ENCODE measurements at regions not wholly inside any gene's neighbourhood (a gene's known extent, or its start where the extent isn't known, plus 50 kb on each side); places are given as distances from the start of the nearest gene placed in this dataset.

GRCh38 chr2:240364582-240364960 is 70.9 kb upstream of the GPC1 start:
- WGBS (ENCODE audit: insufficient coverage): 80% methylated on average over 1 of the region's 16 CpGs
- TF ChIP-seq, protein P1, sequence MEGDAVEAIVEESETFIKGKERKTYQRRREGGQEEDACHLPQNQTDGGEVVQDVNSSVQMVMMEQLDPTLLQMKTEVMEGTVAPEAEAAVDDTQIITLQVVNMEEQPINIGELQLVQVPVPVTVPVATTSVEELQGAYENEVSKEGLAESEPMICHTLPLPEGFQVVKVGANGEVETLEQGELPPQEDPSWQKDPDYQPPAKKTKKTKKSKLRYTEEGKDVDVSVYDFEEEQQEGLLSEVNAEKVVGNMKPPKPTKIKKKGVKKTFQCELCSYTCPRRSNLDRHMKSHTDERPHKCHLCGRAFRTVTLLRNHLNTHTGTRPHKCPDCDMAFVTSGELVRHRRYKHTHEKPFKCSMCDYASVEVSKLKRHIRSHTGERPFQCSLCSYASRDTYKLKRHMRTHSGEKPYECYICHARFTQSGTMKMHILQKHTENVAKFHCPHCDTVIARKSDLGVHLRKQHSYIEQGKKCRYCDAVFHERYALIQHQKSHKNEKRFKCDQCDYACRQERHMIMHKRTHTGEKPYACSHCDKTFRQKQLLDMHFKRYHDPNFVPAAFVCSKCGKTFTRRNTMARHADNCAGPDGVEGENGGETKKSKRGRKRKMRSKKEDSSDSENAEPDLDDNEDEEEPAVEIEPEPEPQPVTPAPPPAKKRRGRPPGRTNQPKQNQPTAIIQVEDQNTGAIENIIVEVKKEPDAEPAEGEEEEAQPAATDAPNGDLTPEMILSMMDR (IDR thresholded peaks at IDR 0.05): no peak

GRCh38 chr2:240364961-240365775 is 70.3 kb upstream of the GPC1 start:
- Histone ChIP-seq H3K27ac (ENCODE audit: low read depth in 1 of 2, low read length in 2 of 2) (no peak overlapping the region), H3K4me2 (replicated peaks; ENCODE audit: extremely low read depth, low read length, poor library complexity, severe bottlenecking) (no peak overlapping the region), H2AFZ (ENCODE audit: insufficient read depth, low read depth, low read length, poor library complexity, severe bottlenecking) (no peak overlapping the region), H3K36me3 (replicated peaks in 1 of 2; ENCODE audit: control insufficient read depth in 1 of 2, insufficient read depth in 2 of 2, low read length in 2 of 2) (no peaks in the 10 kb centered on the region), H4K20me1 (ENCODE audit: insufficient read depth, low read length) (no peaks in the 10 kb centered on the region), H3K79me2 (ENCODE audit: insufficient read depth, low read length) (no peaks in the 10 kb centered on the region), H3K4me1 (ENCODE audit: control insufficient read depth in 1 of 2, insufficient read depth in 2 of 2, low read length in 2 of 2) (no peaks in the 10 kb centered on the region), H3K27me3 (ENCODE audit: control insufficient read depth in 2 of 2, insufficient read depth in 2 of 2, low read length in 2 of 2) (no peaks in the 10 kb centered on the region), H3K4me3 (replicated peaks in 1 of 3; ENCODE audit: low read depth in 2 of 3, low read length in 3 of 3) (no peak overlapping the region), H3K9me3 (replicated peaks in 1 of 2; ENCODE audit: control insufficient read depth in 1 of 2, insufficient read depth in 1 of 2, low read length in 2 of 2) (peaks cover 5 to 14% of the 10 kb centered on the region in 2 donors), H3K9ac (ENCODE audit: insufficient read depth, low read length, poor library complexity, severe bottlenecking) (no peak overlapping the region)
- DNase-seq: no peak
- Mint-ChIP-seq H3K27ac (peak overlapping the region in 1 of 7 donors; percentile 37), H3K9me3 (peaks cover 7 to 21% (median 13%) of the 10 kb centered on the region in 7 donors), H3K36me3 (no peaks in the 10 kb centered on the region), H3K4me3 (no peak overlapping the region), H3K27me3 (ENCODE audit: low read depth in 3 of 3) (peaks cover 0 to 2% (median 0%) of the 10 kb centered on the region in 3 donors), H3K4me1 (no peaks in the 10 kb centered on the region)
- WGBS (ENCODE audit: insufficient coverage): 92% methylated on average over 29 of the region's 30 CpGs
- TF ChIP-seq, protein P1 (IDR thresholded peaks at IDR 0.05): no peak
- intact Hi-C loops (cut with micrococcal nuclease): no loop called here

More at GRCh38 chr2:240364582-240364960, 70.9 kb upstream of the GPC1 start:
- no peaks in the 10 kb centered on the region for H3K4me1 ChIP-seq (ENCODE audit: control insufficient read depth in 1 of 2, insufficient read depth in 2 of 2, low read length in 2 of 2)
- no peak overlapping the region for H3K27ac ChIP-seq (ENCODE audit: low read depth in 1 of 2, low read length in 2 of 2)
- H3K27ac Mint-ChIP-seq: no peak overlapping the region
- H3K36me3 Mint-ChIP-seq: no peaks in the 10 kb centered on the region
- H2AFZ ChIP-seq (ENCODE audit: insufficient read depth, low read depth, low read length, poor library complexity, severe bottlenecking): no peak overlapping the region
- no peak overlapping the region for H3K4me3 Mint-ChIP-seq
- no peak overlapping the region for H3K9ac ChIP-seq (ENCODE audit: insufficient read depth, low read length, poor library complexity, severe bottlenecking)
- H3K27me3 ChIP-seq (ENCODE audit: control insufficient read depth in 2 of 2, insufficient read depth in 2 of 2, low read length in 2 of 2): no peaks in the 10 kb centered on the region
- H3K79me2 ChIP-seq (ENCODE audit: insufficient read depth, low read length): no peaks in the 10 kb centered on the region
- no peak overlapping the region for H3K4me3 ChIP-seq (replicated peaks in 1 of 3; ENCODE audit: low read depth in 2 of 3, low read length in 3 of 3)
- no peak for DNase-seq
- H3K4me2 ChIP-seq (replicated peaks; ENCODE audit: extremely low read depth, low read length, poor library complexity, severe bottlenecking): no peak overlapping the region
- H3K36me3 ChIP-seq (replicated peaks in 1 of 2; ENCODE audit: control insufficient read depth in 1 of 2, insufficient read depth in 2 of 2, low read length in 2 of 2): no peaks in the 10 kb centered on the region
- peaks cover 5 to 20% of the 10 kb centered on the region in 2 donors for H3K9me3 ChIP-seq (replicated peaks in 1 of 2; ENCODE audit: control insufficient read depth in 1 of 2, insufficient read depth in 1 of 2, low read length in 2 of 2)
- H3K9me3 Mint-ChIP-seq: peaks cover 7 to 22% (median 16%) of the 10 kb centered on the region in 7 donors
- intact Hi-C loops (cut with micrococcal nuclease): no loop called here
- no peaks in the 10 kb centered on the region for H3K4me1 Mint-ChIP-seq
- peaks cover 0 to 2% (median 0%) of the 10 kb centered on the region in 3 donors for H3K27me3 Mint-ChIP-seq (ENCODE audit: low read depth in 3 of 3)
- no peaks in the 10 kb centered on the region for H4K20me1 ChIP-seq (ENCODE audit: insufficient read depth, low read length)

Data from CD14-positive monocyte (primary cell).